AML-193 (cell line): ENCODE measurements at regions not wholly inside any gene's neighbourhood (a gene's known extent, or its start where the extent isn't known, plus 50 kb on each side); places are given as distances from the start of the nearest gene placed in this dataset.

Experiments
- DNase-seq, 2 experiments: peaks; one replicate each; lab custom pipeline; 2025; lab: John Stamatoyannopoulos, UW

DNA sequence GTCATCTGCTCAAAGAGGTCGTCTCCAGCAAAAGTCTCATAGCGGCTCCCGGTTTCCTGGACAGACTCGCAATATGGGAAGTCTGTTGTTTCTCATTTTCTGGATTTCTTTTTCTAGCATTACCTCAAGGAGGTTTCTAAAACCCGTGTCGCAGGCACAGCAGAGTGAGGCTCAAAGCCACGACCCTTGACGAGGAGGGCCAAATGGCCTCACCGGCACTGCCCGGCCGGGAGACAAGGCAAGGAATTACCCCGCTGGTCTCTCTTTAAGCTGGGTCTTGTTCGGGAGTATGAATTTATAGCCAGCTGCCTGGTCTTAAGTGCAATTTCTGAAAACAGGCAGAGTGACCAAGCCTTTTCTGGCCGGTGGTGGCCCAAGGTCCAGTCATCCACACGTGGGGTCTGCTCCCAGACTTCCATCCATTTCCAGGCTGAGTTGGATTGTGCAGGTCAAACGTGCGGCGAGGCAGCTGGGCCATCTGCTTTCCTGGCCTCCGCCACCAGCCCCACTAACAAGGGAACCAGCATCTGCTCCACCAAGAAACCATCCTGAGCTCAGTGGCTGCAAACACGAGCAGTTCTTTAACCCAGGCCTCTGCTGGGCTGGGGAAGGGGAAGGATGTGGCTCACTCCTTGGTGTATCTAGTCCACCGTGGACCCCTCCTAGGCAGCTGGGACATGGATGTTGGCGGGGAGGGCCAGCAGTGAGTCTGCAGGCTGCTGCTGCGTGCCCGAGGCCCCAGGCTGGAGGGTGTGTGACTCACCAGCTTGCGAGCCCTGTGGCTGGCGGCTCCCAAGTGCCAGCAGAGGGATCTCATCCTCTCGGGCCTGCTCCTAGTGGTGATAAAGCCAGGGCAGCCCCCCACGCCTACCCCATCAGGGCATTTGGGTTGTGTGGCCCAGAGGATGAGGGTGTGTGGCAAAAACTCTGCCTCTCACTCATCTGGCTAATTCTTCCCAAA lies 55.6 kb upstream of the COL5A1 start:
- DNase-seq, result no peak

DNA sequence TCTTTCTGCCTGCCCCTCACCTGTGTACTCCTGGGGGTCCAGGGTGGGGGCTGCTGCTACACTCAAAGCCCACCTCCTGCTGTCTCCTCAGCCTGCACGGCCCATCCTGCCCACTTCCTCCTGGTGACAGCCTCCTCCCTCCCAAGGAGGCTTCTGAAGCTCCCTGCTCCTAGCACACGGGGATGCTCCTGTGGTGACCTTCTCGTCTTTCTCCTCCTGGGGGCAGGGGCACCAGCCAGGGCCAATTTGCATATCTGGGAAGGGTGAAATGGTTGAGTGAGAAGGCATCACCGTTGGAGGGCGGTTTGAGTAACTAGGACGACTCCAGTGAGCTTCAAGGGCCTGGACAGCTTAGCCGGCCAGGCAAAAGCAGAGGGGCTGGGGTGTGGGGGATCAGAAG lies 51.9 kb upstream of the COL5A1 start:
- no peak for DNase-seq

DNA sequence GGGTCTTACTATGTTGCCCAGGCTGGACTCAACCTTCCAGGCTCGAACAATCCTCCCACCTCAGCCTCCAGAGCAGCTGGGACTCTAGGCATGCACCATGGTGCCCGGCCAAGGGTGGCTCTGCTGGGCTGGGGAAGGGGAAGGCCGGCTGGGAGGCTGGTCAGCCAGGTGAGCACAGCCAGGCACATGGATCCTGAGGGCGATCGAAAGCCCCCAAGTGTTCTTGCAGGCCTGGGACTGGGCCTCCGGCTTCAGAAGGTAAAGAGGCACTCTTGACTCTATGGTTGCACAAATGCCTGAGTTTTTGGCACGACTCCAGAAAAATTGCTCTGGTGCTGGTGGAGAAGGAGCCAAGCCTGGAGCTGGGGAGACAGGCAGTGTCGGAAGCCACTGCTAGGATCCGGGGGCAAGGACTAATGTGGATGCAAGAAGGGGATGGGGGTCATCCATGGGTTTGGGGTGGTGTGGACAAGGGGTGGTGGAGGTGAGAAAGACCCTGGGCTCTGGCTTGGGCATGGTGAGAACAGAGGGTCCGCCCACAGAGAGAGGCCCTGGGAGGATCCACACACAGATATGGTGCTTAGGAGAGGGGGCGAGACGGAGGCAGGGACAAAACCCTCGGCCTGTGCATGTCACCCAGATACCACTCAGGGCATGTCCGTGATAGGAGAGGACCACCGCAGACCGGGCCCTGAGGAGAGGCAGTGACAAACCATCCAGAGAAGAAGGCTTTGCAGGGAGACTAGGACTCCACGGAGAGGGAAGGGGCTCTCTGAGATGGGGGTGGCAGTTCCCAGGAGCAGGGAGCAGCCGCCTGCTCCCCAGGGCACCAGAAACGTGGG lies 51.1 kb upstream of the COL5A1 start:
- DNase-seq, result no peak

DNA sequence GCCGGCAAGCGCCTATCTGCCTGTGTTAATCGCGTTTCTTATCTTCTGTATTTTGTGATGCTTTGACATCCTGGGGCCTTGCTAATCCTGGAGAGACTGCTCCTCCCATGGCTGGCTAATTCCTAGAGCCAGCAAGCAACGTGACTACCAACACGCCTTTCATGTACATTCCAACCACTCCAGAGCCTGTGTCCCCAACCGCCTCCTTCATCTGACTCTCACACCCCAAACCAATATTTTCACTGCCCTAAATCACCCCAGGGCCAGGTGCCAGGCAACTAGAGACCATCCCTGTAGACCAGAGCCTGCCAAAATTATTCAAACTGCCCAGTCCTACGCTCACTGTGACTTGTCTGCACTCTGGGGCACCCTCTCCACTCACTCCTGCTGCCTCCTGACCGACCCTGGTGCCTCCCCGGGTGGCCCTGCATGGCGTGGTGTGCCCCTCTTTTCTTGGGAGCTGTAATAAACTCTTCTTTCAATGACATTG lies 50.5 kb upstream of the COL5A1 start:
- DNase-seq, result no peak

DNA sequence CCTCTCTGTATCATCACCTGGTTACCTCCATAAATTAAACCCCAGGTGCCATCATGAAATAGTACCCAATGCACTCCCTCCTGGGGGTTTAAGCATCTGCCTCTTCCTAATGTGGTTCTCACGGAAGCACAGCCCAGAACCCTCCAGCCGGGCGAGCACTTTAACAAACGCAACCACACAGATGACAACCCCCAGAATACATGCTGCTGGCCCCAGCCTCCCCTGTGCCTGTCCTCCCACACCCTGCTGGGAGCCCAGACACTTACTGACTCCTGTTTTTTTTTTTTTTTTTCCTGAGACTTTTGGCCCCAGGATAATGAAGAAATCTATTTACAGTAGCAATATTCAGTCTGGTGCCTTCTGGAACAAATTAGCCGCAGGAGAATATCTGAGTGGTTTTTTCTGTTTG lies 50.0 kb upstream of the COL5A1 start:
- no peak for DNase-seq
